ENCODE measurements at regions not wholly inside any gene's neighbourhood (a gene's known extent, or its start where the extent isn't known, plus 50 kb on each side); places are given as distances from the start of the nearest gene placed in this dataset.

- TF ChIP-seq CTCF (IDR thresholded peaks at IDR 0.05; ENCODE audit: low read length, missing control alignments), result no peak
- peak; percentile 54 for DNase-seq (ENCODE audit: low read depth)
- no peak overlapping the region for H3K4me3 ChIP-seq (replicated peaks; ENCODE audit: low read depth, low read length)
Observed at GRCh38 chr6:150813319-150813992, 52.0 kb upstream of the MTHFD1L start.

- TF ChIP-seq CTCF (IDR thresholded peaks at IDR 0.05; ENCODE audit: low read length, missing control alignments), result no peak
- H3K4me3 ChIP-seq (replicated peaks; ENCODE audit: low read depth, low read length), result no peak overlapping the region
- DNase-seq (ENCODE audit: low read depth), result peak; percentile 29
Observed at GRCh38 chr6:150813993-150814359, 51.5 kb upstream of the MTHFD1L start.
